HEK293 (cell line): ENCODE measurements at regions not wholly inside any gene's neighbourhood (a gene's known extent, or its start where the extent isn't known, plus 50 kb on each side); places are given as distances from the start of the nearest gene placed in this dataset.

Source experiments
- CTCF ChIA-PET: fragments of 350-600 bp; formaldehyde crosslinking; extraction: SDS; loops from one replicate; lab custom pipeline; 2021; ENCODE audit warnings: antibody characterized with exemption; lab: Yijun Ruan, JAX
- POLR2A ChIA-PET: fragments of 300-600 bp; formaldehyde crosslinking; extraction: SDS; loops from one replicate; lab custom pipeline; 2020; ENCODE audit warnings: antibody characterized with exemption, inconsistent platforms; lab: Yijun Ruan, JAX
- H3K27ac ChIP-seq: fragments of 200-500 bp; sonication (Bioruptor generic); 2 replicates; pipeline ENCODE4 v1.5.1; 2014; ENCODE audit warnings: low read depth, low read length, control low read depth, inconsistent platforms; ENCODE audit errors: extremely low read depth
- H3K36me3 ChIP-seq, 2 experiments: fragments of 200-500 bp in 1 of 2; sonication (Bioruptor generic) in 1 of 2; 1 replicate in 1 of 2; 2 replicates in 1 of 2; pipeline ENCODE4 v1.5.1; 2014 to 2017; ENCODE audit warnings: inconsistent platforms in 2 of 2, low read length in 2 of 2; ENCODE audit not compliant: control insufficient read depth in 2 of 2, insufficient read depth in 1 of 2
- H3K4me1 ChIP-seq: fragments of 200-500 bp; sonication (Bioruptor generic); 2 replicates; pipeline ENCODE4 v1.5.1; 2014; ENCODE audit warnings: mild to moderate bottlenecking, low read length, inconsistent platforms; ENCODE audit not compliant: control insufficient read depth, insufficient read depth
- H3K4me3 ChIP-seq: 2 replicates; pipeline ENCODE4 v1.5.1; 2011; ENCODE audit warnings: low read depth, mild to moderate bottlenecking, control low read depth, low read length, moderate library complexity
- H3K9me3 ChIP-seq: fragments of 200-500 bp; sonication (Bioruptor generic); 2 replicates; pipeline ENCODE4 v1.5.1; 2014; ENCODE audit warnings: low read depth, low read length, inconsistent platforms; ENCODE audit not compliant: control insufficient read depth, insufficient read depth
- MEIS1 ChIP-seq: sonication (generic); formaldehyde crosslinking; IDR thresholded peaks from 2 replicates; pipeline ENCODE4 v1.8.1; 2022; ENCODE audit warnings: missing genetic modification reagents, mild to moderate bottlenecking, borderline replicate concordance
- SETDB1 ChIP-seq: IDR thresholded peaks from one replicate; pipeline ENCODE4 v1.6.1; 2017; ENCODE audit warnings: mild to moderate bottlenecking, low read length, moderate library complexity, mixed read lengths; ENCODE audit not compliant: insufficient read length
- ZNF248 ChIP-seq: fragments of 450-650 bp; formaldehyde crosslinking; IDR thresholded peaks from 2 replicates; pipeline ENCODE4 v1.5.1; 2017; ENCODE audit warnings: missing biosample characterization, missing genetic modification characterization
- ZNF302 ChIP-seq: fragments of 450-650 bp; formaldehyde crosslinking; IDR thresholded peaks from 2 replicates; pipeline ENCODE4 v1.5.1; 2016; ENCODE audit warnings: missing biosample characterization, missing genetic modification characterization, low read depth
- ZNF530 ChIP-seq: fragments of 450-650 bp; formaldehyde crosslinking; IDR thresholded peaks from 2 replicates; pipeline ENCODE4 v1.5.1; 2016; ENCODE audit warnings: low read depth, missing biosample characterization, missing genetic modification characterization
- ZNF654 ChIP-seq: fragments of 450-650 bp; formaldehyde crosslinking; IDR thresholded peaks from 2 replicates; pipeline ENCODE4 v1.5.1; 2016; ENCODE audit warnings: low read depth, missing biosample characterization, missing genetic modification characterization
- ZNF660 ChIP-seq: fragments of 450-650 bp; IDR thresholded peaks from 2 replicates; pipeline ENCODE4 v1.5.1; 2018; ENCODE audit warnings: missing biosample characterization, mild to moderate bottlenecking, missing genetic modification characterization

DNA sequence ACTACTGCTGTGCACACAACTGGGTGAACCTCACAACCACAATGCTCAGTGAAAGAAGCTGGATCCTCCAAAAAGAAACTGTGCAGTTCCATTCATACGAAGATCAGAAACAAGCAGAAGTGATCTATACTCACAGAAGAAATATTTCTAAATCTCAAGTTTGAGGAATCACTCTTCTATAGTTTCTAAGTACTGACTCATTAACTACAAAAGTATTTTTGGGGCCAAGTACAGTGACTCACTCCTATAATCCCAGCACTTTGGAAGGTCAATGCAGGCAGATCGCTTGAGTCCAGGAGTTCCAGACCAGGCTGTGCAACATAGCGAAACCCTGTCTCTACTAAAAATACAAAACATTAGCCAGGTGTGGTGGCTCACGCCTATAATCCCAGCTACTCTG, 51.3 kb upstream of the RELL1 start:
- CTCF ChIA-PET: no interaction called here
- no peak overlapping the region for H3K4me3 ChIP-seq
- POLR2A ChIA-PET: no interaction called here

More for the DNA sequence above, 51.3 kb upstream of the RELL1 start:
- H3K36me3 ChIP-seq: no peaks in the 10 kb centered on the region
- H3K27ac ChIP-seq: no peak overlapping the region
- TF ChIP-seq MEIS1 (CRISPR knock-in tag): no peak
- TF ChIP-seq ZNF302: no peak
- TF ChIP-seq ZNF654 (tag by site-specific recombination): no peak
- TF ChIP-seq ZNF248: no peak
- no peak for TF ChIP-seq SETDB1
- TF ChIP-seq ZNF530 (tag by site-specific recombination): no peak
- no peak for TF ChIP-seq ZNF660
- H3K4me1 ChIP-seq: no peaks in the 10 kb centered on the region
- no peaks in the 10 kb centered on the region for H3K9me3 ChIP-seq
